ENCODE measurements at regions not wholly inside any gene's neighbourhood (a gene's known extent, or its start where the extent isn't known, plus 50 kb on each side); places are given as distances from the start of the nearest gene placed in this dataset.
A peak's percentile ranks its signal among the peaks of the same experiment; 100 is the strongest.

DNA sequence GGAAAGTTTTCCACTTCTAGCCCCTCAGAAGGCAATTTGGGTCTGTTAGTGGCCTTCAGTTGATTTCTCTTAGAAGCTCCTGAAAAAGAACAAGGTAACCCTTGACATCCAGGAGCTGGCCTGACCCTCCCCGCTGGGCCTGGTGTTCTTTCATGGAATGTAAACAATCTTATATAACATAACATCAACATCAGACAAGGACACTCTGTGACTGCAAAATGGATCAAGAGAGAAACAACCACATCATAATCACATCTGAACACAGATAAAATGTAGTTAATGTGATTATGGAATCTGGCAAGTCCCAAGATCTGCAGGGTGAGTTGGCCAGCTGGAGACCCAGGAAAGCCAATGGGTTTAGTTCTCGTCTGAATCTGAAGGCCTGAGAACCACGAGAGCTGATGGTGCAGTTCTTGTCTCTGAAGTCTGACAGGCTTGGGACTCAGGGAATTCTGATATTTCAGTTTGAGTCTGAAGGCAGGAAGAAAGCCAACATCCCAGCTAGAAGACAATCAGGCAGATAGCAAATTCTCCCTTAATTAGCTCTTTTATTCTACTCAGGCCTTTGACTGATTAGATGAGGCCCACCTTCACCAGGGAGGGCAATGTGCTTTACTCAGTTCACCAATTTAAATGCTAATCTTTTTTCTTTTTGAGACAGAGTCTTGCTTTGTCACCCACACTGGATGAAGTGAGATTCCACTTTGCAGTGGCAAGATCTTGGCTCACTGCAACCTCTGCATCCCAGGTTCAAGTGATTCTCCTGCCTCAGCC lies 91.4 kb upstream of the NAMPT start:
- no peak overlapping the region for H3K4me3 ChIP-seq (ENCODE audit: low read depth, low read length)
- TF ChIP-seq, protein P1, sequence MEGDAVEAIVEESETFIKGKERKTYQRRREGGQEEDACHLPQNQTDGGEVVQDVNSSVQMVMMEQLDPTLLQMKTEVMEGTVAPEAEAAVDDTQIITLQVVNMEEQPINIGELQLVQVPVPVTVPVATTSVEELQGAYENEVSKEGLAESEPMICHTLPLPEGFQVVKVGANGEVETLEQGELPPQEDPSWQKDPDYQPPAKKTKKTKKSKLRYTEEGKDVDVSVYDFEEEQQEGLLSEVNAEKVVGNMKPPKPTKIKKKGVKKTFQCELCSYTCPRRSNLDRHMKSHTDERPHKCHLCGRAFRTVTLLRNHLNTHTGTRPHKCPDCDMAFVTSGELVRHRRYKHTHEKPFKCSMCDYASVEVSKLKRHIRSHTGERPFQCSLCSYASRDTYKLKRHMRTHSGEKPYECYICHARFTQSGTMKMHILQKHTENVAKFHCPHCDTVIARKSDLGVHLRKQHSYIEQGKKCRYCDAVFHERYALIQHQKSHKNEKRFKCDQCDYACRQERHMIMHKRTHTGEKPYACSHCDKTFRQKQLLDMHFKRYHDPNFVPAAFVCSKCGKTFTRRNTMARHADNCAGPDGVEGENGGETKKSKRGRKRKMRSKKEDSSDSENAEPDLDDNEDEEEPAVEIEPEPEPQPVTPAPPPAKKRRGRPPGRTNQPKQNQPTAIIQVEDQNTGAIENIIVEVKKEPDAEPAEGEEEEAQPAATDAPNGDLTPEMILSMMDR (IDR thresholded peaks at IDR 0.05; ENCODE audit: control insufficient read depth, extremely low read depth, insufficient read depth): no peak
- DNase-seq (ENCODE audit: low read depth): peak; percentile 67

DNA sequence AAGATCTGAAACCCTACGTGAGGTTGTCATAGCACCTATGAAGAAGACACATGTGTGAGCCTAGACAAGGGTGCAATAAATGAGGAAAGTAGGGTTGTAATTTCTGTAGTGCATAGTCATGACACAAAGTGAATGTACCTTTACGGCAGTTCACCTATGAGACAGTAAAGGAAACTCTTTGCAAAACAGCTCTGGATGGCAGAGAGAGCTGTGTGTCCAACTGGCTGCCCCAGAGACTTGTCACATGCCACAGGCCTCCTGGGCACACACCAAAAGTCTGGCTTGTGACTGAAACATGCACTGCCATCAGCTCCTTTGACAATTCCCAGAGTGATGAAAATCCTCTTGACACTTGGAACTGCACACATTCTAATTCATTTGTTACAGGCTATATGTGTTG lies 90.7 kb upstream of the NAMPT start:
- TF ChIP-seq, protein P1 (IDR thresholded peaks at IDR 0.05; ENCODE audit: control insufficient read depth, extremely low read depth, insufficient read depth): no peak
- DNase-seq (ENCODE audit: low read depth): no peak
- no peak overlapping the region for H3K4me3 ChIP-seq (ENCODE audit: low read depth, low read length)

DNA sequence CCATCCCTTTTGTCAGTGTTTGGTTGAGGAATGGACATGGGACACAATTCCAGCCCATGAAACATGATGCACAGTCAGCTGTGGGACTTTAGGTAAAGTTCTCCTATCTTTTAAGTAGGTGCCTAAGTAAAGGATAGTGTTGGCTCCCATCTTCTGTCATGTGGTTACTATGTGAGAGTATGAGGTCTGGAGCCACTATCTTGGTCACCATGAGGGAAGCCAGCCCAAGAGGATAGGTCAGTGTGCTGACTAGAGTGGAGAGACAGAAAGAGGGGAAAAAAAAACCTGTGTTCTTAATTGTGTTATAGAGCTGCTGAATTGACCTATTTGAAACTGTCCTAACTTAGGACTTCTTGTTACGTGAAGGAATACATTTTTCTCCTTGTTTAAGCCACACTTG lies 89.7 kb upstream of the NAMPT start:
- no peak overlapping the region for H3K4me3 ChIP-seq (ENCODE audit: low read depth, low read length)
- TF ChIP-seq, protein P1 (IDR thresholded peaks at IDR 0.05; ENCODE audit: control insufficient read depth, extremely low read depth, insufficient read depth): no peak
- no peak for DNase-seq (ENCODE audit: low read depth)

DNA sequence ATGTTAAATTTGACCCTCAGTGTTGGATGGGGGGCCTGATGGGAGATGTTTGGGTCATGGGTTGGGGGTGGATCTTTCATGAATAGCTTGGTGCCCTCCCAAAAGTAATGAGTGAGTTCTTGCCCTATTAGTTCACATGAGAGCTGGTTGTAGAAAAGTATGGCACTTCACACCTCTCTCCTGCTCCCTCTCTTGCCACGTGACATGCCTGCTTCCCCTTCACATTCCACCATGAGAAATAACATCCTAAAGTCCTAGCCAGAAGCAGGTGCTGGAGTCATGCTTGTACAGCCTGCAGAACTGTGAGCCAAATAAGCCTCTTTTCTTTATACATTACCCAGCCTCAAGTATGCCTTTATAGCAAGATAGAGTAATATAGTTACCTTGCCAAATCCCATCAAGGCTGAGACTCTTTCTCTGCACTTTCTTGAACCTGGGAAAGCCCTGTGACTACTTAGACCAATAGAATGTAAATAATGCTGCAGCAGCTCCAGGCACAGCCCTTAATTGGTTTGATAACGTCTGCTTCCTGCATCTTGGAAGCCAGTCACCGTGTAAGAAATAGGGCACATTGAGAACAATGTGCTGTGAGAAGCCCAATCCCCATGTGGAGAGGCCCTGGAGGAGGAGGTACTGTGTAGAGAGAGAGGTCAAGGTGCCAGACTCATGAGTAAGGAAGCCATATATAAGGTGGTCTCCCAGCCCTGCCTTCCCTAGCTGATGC lies 88.0 kb upstream of the NAMPT start:
- TF ChIP-seq, protein P1 (IDR thresholded peaks at IDR 0.05; ENCODE audit: control insufficient read depth, extremely low read depth, insufficient read depth): no peak
- H3K4me3 ChIP-seq (ENCODE audit: low read depth, low read length): no peak overlapping the region
- DNase-seq (ENCODE audit: low read depth): no peak

DNA sequence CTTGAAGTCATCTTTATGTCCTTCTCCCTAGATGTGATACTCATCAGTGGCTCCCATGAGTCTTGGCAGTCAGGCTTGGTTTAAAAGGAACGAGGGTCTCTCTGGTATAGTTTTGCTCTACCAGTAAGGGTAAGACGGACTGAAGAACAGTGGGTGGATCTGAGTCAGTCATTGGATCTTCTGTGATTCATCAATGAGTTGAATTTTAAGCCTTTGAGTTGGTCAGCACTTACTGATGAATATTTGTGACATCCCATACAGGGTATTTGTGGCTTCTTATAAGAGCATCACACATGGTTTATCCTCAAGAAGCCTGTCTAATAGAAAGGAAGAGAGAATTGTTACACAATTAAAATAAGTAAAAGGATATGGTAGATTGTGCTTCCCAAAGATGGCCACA lies 87.3 kb upstream of the NAMPT start:
- no peak overlapping the region for H3K4me3 ChIP-seq (ENCODE audit: low read depth, low read length)
- DNase-seq (ENCODE audit: low read depth): no peak
- TF ChIP-seq, protein P1 (IDR thresholded peaks at IDR 0.05; ENCODE audit: control insufficient read depth, extremely low read depth, insufficient read depth): no peak

DNA sequence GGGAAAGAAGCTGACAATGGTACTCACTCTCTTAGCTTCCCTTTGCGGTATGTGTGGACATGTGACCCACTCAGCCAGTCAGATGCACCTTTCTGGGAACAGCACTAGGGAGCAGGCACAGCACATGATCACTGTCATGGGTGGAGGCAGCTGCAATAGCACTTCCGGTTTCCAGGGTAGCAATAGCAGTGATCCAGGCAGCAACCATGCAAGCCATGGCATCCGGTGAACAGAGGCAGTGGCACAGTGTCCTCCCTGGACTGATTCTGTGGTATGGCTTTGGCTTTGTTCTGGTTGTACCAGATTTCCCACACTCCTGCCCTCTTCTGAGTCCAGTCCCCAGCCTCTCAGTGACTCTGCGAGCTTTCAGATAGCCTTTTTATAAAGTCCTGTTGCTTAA lies 86.8 kb upstream of the NAMPT start:
- no peak overlapping the region for H3K4me3 ChIP-seq (ENCODE audit: low read depth, low read length)
- TF ChIP-seq, protein P1 (IDR thresholded peaks at IDR 0.05; ENCODE audit: control insufficient read depth, extremely low read depth, insufficient read depth): no peak
- no peak for DNase-seq (ENCODE audit: low read depth)

Measured in LNCaP clone FGC (cell line).